GM21528 (cell line): ENCODE measurements at regions not wholly inside any gene's neighbourhood (a gene's known extent, or its start where the extent isn't known, plus 50 kb on each side); places are given as distances from the start of the nearest gene placed in this dataset.
"Not testable (repeated sequence)": the region's sequence is repeated elsewhere in the genome, so short reads cannot be mapped to it uniquely, and the experiment has no call there.

ENCODE experiments used
- ATAC-seq: cut with Tn5 transposase; IDR thresholded peaks from one replicate; pipeline ENCODE4 v1.9.1; 2021; ENCODE audit warnings: mild to moderate bottlenecking, moderate library complexity; ENCODE audit not compliant: unreplicated experiment, low FRiP score

DNA sequence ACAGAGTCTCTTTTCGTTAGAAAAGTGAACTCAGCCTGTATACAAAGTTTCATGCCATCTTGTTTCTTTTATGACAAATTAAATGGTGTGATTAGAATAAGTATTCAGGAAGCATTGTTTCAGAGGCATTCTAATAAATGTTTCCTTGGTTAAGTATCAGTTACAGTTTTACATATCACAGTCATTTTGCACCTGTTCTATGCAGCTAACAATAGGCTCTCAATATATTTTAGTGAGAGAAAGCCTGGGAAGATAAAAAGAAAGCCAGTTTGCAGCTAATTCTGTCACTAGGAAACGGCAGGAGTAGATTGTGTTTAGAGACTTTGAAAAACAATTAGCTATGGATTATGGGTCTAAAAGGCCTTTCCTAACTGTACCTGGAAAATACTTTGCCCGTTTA lies 252.8 kb downstream of the ZIC1 start:
- ATAC-seq, result no peak

DNA sequence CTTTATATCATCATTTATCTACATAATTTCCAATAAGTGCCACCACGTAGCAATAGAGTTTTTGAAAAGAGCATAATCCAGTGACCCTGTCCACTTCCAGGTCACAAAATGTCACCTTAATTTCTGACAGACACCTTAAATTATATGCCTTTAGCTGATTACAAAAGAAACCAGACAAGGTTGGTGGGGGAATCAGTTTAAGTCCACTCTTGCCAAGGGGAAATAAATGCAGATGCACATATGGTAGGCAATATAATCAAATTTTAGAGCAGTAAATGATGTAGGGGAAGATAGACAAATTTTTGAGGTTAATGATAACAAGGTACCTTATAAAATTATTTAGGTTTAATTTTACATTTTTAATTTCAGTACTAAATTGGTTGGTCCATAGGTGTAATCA lies 253.5 kb downstream of the ZIC1 start:
- ATAC-seq, result no peak

DNA sequence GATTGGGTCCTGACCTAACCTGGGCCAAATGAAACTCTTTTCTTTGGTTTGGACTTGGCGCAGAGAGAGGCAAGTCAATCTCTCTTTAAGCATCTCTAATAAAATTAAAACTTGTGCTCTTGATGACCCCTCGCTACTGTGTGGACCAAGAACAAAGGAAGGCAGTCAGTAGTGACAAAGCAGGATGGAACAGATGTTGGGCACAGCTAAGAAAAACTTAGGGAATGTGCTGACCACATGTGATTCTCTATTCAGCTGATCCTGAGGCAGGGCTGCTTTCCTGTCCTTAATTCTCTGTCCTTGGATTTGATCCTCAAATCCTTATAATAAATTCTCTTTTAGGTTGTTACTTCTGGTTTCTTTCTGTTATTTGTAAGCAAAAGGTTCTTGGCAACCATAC lies 259.9 kb downstream of the ZIC1 start:
- no peak for ATAC-seq

DNA sequence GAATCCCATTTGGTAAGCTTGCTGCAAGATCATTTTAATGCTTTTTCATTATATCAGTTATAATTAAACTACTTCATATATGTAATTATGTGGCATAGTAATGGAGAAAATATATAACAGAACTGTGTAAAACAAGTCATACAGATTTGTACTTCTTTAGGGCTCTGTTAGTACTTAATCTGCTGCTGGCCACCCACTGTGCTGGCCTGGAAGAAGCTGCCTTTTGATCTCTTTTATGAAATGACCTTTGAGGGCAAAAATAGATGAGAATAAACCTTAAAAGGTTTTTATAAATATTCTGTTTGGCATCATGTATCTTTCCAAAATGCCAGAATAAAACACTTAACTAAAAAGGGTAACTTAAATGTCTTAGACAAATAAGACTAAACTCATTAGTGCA lies 262.9 kb downstream of the ZIC1 start:
- no peak for ATAC-seq

DNA sequence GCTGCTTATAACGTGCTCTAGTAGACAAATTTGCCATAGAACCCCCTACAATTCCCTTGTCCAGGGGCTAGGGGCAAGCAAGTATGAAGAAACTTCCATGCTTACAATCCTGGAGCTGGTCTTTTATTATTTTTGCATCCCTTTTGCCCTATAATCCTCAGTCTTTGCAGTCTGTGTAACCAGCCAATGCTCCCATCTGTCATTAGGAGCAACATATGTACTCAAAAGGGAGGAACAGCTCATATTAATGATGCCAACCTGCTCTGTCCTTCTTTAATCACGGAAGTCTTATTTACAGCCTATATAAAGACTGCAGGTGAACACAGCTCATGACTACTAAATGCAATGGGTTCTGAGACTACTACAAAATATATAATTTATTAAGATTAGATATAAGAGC lies 263.3 kb downstream of the ZIC1 start:
- no peak for ATAC-seq

DNA sequence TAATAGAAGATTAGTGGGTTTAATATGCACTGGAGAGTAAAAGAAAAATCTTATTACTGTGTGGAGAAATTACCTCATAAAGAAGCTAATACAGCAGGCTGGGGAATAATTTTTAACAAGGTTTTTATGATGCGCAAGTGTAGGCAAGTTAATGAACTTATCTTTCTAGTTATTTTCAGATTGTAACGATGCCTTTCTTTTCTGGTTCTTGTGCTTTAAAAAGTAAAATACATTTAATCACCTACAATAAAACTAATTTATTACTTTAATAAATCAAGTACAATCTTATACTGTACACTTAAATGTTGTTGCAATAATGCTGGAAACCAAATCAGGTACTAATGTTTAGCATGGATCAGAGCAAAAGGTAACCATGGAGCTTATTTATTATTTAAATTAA lies 266.6 kb downstream of the ZIC1 start:
- no peak for ATAC-seq

DNA sequence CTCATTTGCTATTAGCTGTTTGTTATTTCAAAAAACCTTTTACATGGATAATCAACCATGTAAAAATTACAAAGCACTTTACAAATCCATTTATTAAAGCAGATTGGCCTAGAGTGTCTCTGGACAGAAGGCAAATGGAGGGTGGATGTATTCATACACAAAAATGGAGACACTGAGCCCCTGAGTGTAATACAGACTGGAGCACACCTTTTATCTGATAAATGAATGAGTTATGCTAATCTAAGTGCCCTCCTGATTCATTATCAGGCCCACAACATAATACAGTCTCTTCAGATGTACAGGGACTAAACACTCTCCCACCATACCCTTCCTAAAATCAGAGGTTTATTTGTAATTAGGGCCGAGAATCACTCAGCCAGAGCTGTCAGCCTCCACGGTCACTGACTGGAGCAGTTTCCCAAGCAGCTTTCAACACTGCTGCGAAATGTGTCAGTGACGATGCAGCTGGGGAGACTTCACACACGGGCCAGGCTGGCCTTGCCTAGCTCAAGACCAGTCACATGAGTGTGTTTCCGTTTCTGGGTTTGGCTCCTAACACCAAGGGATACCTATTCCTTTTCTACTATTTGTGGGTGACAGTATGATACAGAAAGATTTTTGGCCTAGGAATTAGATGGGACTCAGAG lies 271.8 kb downstream of the ZIC1 start:
- ATAC-seq, result no peak

DNA sequence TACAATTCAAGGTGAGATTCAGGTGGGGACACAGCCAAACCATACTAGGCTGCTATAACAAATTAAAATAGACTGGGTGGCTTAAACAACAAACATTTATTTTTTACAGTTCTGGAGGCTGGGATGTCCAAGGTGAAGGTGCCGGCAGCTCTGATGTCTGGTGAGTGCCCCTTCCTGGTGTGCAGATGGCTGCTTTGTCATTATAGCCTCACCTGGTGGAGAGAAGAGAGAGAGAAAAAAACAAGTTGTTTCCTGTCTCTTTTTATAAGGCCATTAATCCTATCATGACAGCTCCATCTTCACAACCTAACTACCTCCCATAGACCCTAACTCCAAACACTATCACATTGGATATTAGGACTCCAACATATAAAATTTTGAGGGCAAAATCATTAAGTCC lies 279.7 kb downstream of the ZIC1 start:
- ATAC-seq, result no peak

DNA sequence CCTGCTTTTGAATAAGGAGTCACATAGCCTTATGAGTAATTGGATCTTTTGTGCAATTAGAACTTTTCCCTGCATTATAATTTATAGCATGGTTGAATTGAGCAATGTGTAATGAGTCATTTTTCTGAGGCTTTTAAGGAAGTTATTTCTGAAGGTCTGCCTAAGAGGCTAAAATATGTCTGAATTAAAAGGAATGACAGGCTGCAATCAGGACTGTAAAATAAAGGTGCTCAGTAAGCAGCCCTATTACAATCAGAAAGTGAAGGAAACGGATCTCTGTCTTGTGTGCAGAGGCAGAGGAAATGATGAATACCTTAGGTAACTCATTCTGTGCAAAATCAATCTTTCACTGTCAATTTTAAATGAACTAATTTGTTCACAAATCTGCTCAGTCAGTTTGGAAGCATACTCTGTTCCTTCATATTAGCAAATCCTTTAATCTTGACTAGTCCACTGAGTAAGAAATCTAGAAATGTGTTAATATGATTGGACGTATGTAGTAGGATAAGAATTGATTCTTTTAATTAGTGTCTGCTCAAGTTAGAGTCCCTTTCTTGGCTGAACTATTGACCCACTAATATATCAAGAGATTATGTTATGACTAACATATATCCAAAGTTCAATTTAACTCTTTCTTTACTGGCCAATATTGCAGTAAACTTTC lies 290.1 kb downstream of the ZIC1 start:
- ATAC-seq, result no peak

DNA sequence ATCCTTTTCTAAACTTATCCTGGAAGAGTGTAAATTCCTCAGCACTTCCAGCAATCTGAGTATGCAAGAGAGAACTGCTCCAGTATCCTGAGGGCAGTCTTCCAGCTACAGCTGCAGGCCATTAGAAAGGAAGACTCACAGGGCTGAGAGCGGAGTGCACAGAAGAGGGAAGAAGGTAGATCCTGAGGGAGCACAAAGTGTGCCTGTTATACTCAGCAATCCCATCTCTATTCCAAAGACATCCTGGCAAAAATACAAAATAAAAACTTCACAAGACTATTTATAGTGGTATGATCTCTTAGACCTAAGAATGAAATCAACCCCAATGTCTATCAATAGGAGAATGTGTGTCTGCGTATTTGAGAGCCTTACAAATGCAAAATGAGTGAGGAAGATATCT lies 292.0 kb downstream of the ZIC1 start:
- ATAC-seq, result no peak

DNA sequence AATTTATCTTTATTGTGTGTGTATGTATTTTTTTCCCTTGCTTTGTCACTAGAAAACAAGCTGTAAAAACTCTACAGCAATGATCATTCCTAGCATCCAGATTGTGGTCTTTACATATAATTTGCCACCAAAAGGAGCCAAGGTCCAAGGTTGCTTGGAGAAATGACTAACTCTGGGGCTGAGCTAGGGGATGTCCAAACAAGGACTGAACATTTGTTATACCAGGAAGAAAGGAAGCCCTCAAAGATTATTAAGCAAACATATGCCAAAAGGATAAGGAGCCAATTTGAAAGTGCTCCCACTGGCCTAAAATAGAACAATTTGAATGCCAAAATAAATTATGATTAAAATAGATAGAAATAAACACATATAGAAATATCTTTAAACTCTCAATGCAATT lies 293.3 kb downstream of the ZIC1 start:
- no peak for ATAC-seq

DNA sequence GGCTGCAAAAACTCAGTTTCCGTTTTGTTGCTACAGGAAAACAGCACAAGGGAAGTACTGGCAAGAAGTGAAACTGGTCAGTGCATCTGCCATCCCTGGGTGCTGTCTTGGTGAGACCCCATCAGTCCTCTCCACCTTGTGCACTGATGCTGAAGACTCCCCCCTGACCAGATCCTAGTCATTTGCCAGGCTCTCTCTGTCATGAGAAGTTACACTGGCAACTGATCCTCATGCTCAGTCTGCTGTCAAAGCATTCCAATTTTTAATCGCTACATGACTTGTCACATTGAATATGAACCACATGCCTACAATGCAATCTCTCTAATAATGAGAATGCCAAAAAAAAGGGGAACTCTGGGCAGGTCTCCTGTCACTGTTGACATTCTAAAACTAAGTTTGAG lies 296.5 kb downstream of the ZIC1 start:
- ATAC-seq, result no peak

DNA sequence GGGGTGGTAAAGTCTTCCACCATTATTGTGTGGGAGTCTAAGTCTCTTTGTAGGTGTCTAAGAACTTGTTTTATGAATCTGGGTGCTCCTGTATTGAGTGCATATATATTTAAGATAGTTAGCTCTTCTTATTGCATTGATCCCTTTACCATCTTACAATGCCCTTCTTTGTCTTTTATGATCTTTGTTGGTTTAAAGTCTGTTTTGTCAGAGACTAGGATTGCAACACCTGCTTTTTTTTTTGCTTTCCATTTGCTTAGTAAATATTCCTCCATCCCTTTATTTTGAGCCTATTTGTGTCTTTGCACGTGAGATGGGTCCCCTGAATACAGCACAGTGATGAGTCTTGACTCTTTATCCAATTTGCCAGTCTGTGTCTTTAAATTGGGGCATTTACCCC lies 301.6 kb downstream of the ZIC1 start:
- ATAC-seq, result not testable (repeated sequence)

DNA sequence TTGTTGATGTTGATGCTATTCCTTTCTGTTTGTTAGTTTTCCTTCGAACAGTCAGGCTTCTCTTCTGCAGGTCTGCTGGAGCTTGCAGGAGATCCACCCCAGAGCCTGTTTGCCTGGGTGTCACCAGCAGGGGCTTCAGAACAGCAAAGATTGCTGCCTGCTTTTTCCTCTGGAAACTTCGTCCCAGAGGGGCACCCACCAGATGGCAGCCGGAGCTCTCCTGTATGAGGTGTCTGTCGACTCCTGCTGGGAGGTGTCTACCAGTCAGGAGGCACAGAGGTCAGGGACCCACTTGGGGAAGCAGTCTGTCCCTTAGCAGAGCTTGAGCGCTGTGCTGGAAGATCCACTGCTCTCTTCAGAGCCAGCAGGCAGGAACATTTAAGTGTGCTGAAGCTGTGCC lies 303.2 kb downstream of the ZIC1 start:
- ATAC-seq, result no peak

DNA sequence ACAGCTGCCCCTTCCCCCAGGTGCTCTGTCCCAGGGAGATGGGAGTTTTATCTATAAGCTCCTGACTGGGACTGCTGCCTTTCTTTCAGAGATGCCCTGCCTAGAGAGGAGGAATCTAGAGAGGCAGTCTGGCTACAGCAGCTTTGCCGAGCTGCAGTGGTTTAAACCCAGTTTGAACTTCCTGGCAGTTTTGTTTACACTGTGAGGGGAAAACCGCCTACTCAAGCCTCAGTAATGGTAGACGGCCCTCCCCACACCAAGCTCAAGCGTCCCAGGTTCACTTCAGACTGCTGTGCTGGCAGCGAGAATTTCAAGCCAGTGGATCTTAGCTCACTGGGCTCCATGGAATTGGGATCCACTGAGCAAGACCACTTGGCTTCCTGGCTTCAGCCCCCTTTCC lies 303.6 kb downstream of the ZIC1 start:
- ATAC-seq, result not testable (repeated sequence)

DNA sequence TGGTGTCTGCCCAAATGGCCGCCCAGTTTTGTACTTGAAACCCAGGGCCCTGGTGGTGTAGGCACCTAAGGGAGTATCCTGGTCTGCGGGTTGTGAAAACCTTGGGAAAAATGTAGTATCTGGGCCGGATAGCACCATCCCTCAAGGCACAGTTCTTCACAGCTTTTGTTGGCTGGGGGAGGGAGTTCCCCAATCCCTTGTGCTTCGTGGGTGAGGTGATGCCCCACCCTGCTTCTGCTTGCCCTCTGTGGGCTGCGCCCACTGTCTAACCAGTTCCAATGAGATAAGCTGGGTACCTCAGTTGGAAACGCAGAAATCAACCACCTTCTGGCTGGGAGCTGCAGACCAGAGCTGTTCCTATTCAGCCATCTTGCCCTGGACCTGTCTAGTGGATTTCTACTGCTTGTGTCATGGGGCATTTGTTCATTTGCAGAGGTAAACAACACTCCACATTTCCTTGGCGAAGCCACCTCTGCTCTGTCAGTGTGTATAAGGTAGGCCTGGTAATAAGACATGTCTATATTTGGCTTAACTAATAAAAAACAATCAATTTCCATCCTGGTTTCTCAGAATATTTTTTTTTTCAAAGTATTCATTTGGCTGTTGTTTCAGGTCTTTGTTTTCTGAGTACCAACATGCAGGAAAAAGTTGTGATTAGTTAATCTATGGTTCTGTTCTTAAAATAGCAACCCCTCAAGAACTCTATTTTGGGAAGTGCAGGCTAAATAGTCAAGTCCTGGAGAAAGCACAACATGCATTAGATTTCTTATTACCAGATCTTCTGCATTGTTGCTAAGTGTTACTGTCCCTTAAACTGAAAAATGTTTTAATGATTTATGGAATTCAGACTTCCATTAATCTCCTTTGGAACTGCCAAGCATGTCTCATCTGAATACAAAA lies 304.3 kb downstream of the ZIC1 start:
- ATAC-seq, result no peak

DNA sequence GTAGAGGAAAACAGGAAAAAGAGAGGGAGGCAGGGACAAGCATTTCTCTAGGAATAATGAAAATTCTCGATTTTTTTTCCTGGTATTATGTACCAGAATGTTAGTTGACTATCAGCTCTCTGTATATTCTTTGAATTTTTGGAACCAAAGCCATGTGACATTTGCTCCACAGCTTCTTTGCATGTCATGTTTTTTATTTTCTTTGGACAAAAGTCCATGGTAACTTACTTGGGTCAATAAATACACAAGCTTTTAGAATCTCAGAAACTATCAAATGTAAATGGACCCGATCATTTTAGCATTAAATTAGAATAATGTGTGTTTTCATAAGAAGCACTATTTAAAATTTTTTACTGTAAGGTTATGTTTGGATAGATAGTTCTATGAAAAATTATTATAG lies 320.5 kb downstream of the ZIC1 start:
- no peak for ATAC-seq

DNA sequence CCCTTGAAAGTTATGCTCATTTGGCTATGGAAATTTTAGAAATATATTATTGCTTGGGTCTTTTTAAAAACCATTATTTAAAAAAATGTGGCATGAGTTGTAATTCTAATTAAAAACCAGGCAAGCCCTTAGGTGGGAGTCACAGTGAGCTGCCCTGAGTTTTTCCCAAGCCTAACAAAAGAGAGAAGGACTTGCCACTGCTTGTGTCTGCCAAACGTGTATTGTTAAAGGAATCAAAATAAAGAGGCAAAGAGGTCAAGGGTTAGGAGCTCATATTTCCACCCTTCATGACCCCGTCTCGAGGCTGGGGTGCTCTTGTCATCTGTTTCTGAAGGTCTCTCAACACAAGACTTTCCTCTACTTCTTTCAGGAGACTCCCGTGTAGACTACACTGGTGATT lies 321.1 kb downstream of the ZIC1 start:
- ATAC-seq, result no peak

DNA sequence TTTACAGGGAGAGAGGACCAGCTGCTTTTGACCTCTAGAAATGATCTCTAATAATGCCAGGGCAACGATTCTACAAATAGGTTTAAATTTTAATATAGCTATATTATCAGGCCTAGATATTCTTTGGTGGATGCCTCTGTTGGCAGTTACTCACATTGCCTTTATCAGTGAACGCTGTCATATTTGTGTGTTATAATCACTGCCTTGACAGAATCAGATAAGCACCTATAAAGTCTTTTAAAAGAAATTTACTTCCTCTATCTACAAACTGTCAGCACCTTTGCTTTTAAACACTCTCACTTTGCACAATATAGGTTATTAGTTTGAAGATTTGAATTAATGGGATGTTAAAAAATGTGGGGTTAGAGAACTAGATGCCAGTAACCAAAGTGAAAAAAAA lies 324.1 kb downstream of the ZIC1 start:
- no peak for ATAC-seq

DNA sequence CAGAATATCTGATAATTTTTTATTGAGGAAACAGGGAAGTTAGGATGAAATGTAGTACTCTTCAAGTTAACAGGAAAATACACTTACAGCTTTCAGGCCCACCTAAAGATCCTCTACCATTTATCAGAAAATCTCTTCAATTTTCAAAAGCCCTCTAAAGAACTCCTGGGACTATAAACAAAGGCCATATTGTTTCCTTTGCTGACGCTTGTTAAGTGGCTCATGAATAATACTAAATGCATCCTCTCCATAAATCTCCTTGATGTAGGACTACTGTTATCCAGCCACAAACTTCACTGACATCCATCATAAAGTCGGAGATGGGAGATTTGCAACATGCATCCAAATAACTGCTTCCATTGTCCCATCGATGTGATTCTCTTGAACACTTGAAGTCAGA lies 326.5 kb downstream of the ZIC1 start:
- ATAC-seq, result no peak

DNA sequence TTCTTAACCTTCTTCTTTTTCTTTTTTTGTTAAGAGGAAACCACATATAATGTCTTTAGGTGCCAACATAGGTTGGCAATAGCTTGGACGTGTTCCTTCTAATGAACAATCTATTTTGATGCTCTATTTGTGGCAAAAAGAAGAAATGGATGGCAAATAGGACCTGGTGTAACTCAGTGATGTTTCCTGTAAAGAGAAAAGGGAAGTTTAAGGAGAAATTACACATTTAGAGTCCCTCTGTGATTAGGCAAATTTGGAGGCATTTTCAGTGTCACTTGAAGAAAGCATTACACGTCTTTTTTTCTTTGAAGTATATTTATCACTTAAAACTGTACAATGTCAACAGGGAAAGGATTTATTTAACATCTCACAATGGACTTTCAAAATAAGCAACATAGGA lies 327.1 kb downstream of the ZIC1 start:
- no peak for ATAC-seq

DNA sequence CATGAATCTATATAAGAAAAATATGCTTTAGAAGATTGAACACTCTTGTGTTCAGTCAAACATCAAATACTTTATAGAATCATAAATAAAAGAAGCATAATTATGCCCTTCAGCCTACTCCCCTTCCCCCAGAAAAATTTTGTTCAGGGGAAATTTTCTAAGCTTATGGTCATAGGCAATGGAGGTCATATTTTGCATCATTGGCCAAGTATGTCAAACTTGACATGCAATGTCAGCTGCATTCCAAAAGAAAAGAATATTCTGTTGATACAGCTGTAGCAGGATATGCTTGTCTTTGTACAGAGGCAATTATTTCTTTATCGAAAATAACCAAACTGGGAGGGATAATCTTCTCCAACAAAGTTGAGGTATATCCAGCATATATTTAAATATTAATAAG lies 328.2 kb downstream of the ZIC1 start:
- no peak for ATAC-seq
